Activated CD8-positive, alpha-beta T cell treated with anti-CD3 and anti-CD28 coated beads for 36 hours (primary cell): ENCODE measurements at regions not wholly inside any gene's neighbourhood (a gene's known extent, or its start where the extent isn't known, plus 50 kb on each side); places are given as distances from the start of the nearest gene placed in this dataset.
"Not testable (repeated sequence)": the region's sequence is repeated elsewhere in the genome, so short reads cannot be mapped to it uniquely, and the experiment has no call there.

Experiments
- ATAC-seq: fragments of 200-7000 bp; cut with Tn5 transposase; one replicate; pipeline ENCODE4 v1.10.0; 2021; ENCODE audit warnings: mild to moderate bottlenecking, moderate library complexity
- CTCF ChIA-PET: fragments of 350-600 bp; sonication (Branson Sonifier 250); formaldehyde crosslinking; loops from one replicate; lab custom pipeline; 2021; ENCODE audit warnings: antibody characterized with exemption; lab: Charles Lee
- POLR2A ChIA-PET: fragments of 350-600 bp; sonication (Branson Sonifier 250); formaldehyde crosslinking; loops from one replicate; lab custom pipeline; 2021; ENCODE audit warnings: antibody characterized with exemption; lab: Charles Lee
- DNase-seq: peaks from one replicate; pipeline ENCODE4 v3.0.0-alpha.2; 2020
- H3K27ac Mint-ChIP-seq: one replicate; pipeline ENCODE4 v1.8.0; 2021; ENCODE audit warnings: mild to moderate bottlenecking, mixed read lengths
- H3K27me3 Mint-ChIP-seq: one replicate; pipeline ENCODE4 v1.8.0; 2021; ENCODE audit warnings: mixed read lengths
- H3K36me3 Mint-ChIP-seq: one replicate; pipeline ENCODE4 v1.8.0; 2021; ENCODE audit warnings: low read depth, mixed read lengths
- H3K4me1 Mint-ChIP-seq: one replicate; pipeline ENCODE4 v1.8.0; 2021; ENCODE audit warnings: low read depth, mixed read lengths
- H3K4me3 Mint-ChIP-seq: one replicate; pipeline ENCODE4 v1.8.0; 2021; ENCODE audit warnings: mild to moderate bottlenecking, moderate library complexity, mixed read lengths
- H3K9me3 Mint-ChIP-seq: one replicate; pipeline ENCODE4 v1.8.0; 2021; ENCODE audit warnings: mixed read lengths
- intact Hi-C: fragments of 100-400 bp; cut with micrococcal nuclease; formaldehyde crosslinking; loops from one replicate; pipeline ENCODE4 v1.10.0; 2022
- TF ChIP-seq, protein P1 (sequence below): fragments of 200-600 bp; IDR thresholded peaks from one replicate; pipeline ENCODE4 v1.8.0; 2022; ENCODE audit warnings: antibody characterized with exemption, mild to moderate bottlenecking

DNA sequence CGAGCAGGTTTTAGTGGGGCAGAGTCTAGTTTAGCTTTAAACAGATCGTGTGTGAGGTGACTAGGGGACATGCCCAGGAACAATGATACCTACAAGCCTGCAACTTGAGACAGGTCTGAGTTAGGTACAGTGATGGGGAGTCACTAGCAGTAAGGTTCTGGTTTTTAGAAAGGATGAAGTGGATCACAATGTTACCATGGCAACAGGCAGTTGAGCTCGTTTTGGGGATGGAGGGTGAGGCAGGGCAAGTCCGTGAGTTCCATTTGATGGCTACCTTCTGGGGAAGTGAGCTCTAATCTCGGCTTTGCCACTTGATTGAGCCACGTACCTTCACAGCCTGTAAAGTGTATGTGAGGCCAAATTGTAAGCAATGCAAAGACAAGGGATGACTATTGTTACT, 76.0 kb upstream of the GTF3A start:
- Mint-ChIP-seq H3K4me1 (peaks cover 6% of the 10 kb centered on the region), H3K36me3 (no peaks in the 10 kb centered on the region), H3K9me3 (no peaks in the 10 kb centered on the region), H3K27ac (no peak overlapping the region), H3K4me3 (no peak overlapping the region), H3K27me3 (peaks cover 7% of the 10 kb centered on the region)
- ChIA-PET POLR2A (no interaction called here), CTCF (interaction anchor here (0.8 to 2.8 kb wide), 4 partner anchors 9 to 365 kb away, joined by 3 to 13 read pairs (median 8); no protein-coding TSS in a partner anchor)
- TF ChIP-seq, protein P1, sequence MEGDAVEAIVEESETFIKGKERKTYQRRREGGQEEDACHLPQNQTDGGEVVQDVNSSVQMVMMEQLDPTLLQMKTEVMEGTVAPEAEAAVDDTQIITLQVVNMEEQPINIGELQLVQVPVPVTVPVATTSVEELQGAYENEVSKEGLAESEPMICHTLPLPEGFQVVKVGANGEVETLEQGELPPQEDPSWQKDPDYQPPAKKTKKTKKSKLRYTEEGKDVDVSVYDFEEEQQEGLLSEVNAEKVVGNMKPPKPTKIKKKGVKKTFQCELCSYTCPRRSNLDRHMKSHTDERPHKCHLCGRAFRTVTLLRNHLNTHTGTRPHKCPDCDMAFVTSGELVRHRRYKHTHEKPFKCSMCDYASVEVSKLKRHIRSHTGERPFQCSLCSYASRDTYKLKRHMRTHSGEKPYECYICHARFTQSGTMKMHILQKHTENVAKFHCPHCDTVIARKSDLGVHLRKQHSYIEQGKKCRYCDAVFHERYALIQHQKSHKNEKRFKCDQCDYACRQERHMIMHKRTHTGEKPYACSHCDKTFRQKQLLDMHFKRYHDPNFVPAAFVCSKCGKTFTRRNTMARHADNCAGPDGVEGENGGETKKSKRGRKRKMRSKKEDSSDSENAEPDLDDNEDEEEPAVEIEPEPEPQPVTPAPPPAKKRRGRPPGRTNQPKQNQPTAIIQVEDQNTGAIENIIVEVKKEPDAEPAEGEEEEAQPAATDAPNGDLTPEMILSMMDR, result no peak
- DNase-seq, result no peak
- no peak for ATAC-seq
- intact Hi-C loops, result loop anchor here (5.0 kb wide), 1 partner anchor 81 kb away; no protein-coding TSS in a partner anchor

DNA sequence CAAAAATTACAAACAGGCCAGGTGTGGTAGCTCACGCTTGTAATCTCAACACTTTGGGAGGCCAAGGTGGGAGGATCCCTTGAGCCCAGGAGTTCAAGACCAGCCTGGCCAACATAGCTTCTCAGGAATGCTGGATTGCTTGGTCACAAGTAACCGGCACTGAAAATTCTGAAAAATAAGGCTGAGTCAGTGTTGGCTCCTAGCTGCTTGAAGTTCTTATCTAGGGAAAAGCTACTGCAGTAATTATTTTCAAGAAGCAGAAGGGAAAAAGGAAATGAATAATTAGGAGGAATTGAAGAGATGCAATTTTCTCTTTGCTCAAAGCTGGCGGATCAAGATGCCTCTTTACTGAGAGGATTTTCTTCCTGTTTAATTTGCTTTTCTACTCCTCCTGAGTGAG, 75.0 kb upstream of the GTF3A start:
- DNase-seq, result no peak
- Mint-ChIP-seq H3K27me3 (peaks cover 7% of the 10 kb centered on the region), H3K4me1 (peaks cover 10% of the 10 kb centered on the region), H3K36me3 (no peaks in the 10 kb centered on the region), H3K27ac (no peak overlapping the region), H3K4me3 (no peak overlapping the region), H3K9me3 (no peaks in the 10 kb centered on the region)
- TF ChIP-seq, protein P1, result no peak
- ChIA-PET CTCF (interaction anchor here (1.3 to 2.8 kb wide), 5 partner anchors 9 to 364 kb away, joined by 3 to 13 read pairs (median 6); no protein-coding TSS in a partner anchor), POLR2A (interaction anchor here (1.1 kb wide), 1 partner anchor 9 kb away, joined by 3 read pairs; no protein-coding TSS in a partner anchor)
- no peak for ATAC-seq
- intact Hi-C loops, result loop anchor here (5.0 kb wide), 1 partner anchor 82 kb away; no protein-coding TSS in a partner anchor

DNA sequence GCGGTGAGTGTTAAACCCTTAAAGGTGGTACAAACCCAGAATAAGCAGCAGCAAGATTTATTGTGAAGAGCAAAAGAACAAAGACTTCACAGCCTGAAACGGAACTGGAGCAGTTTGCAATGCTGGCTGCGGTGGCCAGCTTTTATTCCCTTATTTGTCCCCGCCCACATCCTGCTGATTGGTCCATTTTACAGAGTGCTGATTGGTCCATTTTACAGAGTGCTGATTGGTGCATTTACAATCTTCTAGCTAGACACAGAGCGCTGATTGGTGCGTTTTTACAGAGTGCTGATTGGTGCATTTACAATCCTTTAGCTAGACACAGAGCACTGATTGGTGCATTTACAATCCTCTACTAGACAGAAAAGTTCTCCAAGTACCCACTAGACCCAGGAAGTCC, 73.6 kb upstream of the GTF3A start:
- H3K9me3 Mint-ChIP-seq, DNase-seq, H3K27ac Mint-ChIP-seq, ATAC-seq, H3K27me3 Mint-ChIP-seq, H3K36me3 Mint-ChIP-seq, H3K4me3 Mint-ChIP-seq, POLR2A ChIA-PET, H3K4me1 Mint-ChIP-seq, intact Hi-C loops: not testable (repeated sequence)
- CTCF ChIA-PET, result interaction anchor here (0.9 to 3.1 kb wide), 5 partner anchors 8 to 362 kb away, joined by 3 to 15 read pairs (median 4); no protein-coding TSS in a partner anchor

DNA sequence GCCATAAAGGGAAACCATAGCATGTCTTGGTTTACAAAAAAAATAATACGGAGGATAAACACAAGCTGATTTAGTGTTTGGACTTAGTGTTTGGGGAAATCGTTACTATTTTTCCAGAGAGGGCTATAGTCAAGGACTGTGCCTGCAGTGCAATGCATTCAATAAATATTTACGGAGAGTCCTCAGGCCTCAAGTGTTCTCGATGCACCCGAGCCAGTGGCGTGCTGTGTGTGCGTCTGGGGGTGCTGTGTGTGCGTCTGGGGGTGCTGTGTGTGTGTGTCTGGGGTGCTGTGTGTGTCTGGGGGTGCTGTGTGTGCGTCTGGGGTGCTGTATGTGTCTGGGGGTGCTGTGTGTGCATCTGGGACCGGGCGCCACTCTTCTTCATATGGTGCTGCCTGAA, 71.7 kb upstream of the GTF3A start:
- POLR2A ChIA-PET, result interaction anchor here (0.8 kb wide), 1 partner anchor 66 kb away, joined by 3 read pairs; no protein-coding TSS in a partner anchor

DNA sequence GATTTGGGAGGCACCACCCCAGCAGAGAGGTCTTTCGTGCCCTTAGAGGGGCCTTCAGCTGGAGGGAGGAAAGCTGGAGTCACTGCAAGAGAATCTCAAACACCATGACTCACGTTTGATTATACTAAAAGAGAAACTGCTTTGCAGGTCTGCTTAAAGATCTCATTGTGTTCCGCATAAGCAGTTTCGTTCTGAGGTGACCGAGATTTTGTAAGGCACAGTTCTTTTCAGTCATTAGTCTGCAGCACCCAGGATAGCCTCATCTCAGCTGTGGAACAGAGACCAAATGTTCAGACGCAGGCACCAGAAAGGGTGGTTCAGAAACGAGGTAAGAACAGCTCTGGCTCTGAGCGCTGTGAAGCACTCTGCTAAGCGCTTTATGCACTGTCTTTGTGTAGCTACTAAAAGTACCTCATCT, 71.2 kb upstream of the GTF3A start:
- TF ChIP-seq, protein P1, result no peak
- ChIA-PET CTCF (interaction anchor here (0.9 to 4.4 kb wide), 7 partner anchors 9 to 477 kb away, joined by 3 to 24 read pairs (median 5); no protein-coding TSS in a partner anchor), POLR2A (interaction anchor here (0.8 kb wide), 1 partner anchor 67 kb away, joined by 3 read pairs; no protein-coding TSS in a partner anchor)
- no peak overlapping the region for H3K4me3 Mint-ChIP-seq
- ATAC-seq (peak; percentile 91), DNase-seq (peak; percentile 55)
- H3K4me1 Mint-ChIP-seq, result peaks cover 10% of the 10 kb centered on the region
- no peaks in the 10 kb centered on the region for H3K9me3 Mint-ChIP-seq
- no peaks in the 10 kb centered on the region for H3K27me3 Mint-ChIP-seq
- no peak overlapping the region for H3K27ac Mint-ChIP-seq
- intact Hi-C loops, result no loop called here
- no peaks in the 10 kb centered on the region for H3K36me3 Mint-ChIP-seq

More for the DNA sequence above, 71.7 kb upstream of the GTF3A start:
- ATAC-seq, result peak; percentile 14
- H3K9me3 Mint-ChIP-seq, result no peaks in the 10 kb centered on the region
- no peaks in the 10 kb centered on the region for H3K36me3 Mint-ChIP-seq
- no peak for DNase-seq
- H3K4me1 Mint-ChIP-seq, result peaks cover 10% of the 10 kb centered on the region
- no peak overlapping the region for H3K4me3 Mint-ChIP-seq
- no peak overlapping the region for H3K27ac Mint-ChIP-seq
- CTCF ChIA-PET, result interaction anchor here (0.9 to 4.4 kb wide), 7 partner anchors 9 to 478 kb away, joined by 3 to 24 read pairs (median 5); no protein-coding TSS in a partner anchor
- intact Hi-C loops, result no loop called here
- TF ChIP-seq, protein P1, result no peak
- H3K27me3 Mint-ChIP-seq, result no peaks in the 10 kb centered on the region
